Endothelial cell of hepatic sinusoid (primary cell): ENCODE measurements at regions not wholly inside any gene's neighbourhood (a gene's known extent, or its start where the extent isn't known, plus 50 kb on each side); places are given as distances from the start of the nearest gene placed in this dataset.
"Not testable (repeated sequence)": the region's sequence is repeated elsewhere in the genome, so short reads cannot be mapped to it uniquely, and the experiment has no call there.

Experiments used
- in situ Hi-C: cut with HindIII; loops from 2 replicates; pipeline ENCODE4 v1.10.0; 2017; ENCODE audit warnings: low sequenced_read_pairs

DNA sequence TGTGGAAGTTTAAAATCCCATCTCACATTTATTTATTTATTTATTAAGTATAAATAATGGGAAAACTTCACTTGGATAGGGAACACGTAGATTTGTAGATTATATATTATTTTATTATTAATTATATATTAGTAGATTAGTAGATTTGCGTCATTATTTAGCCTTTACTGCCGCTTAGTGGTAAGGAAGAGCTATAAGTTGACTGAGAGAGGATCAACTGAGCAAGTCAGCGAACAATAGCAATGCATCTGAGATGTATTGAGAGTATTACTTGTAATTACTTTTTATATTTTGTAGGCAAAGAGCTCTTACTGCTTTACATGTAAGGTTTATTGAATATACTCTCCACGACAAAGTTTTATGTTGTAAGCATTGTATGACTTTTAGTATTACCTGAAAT lies 244.5 kb upstream of the ANKRD30A start:
- in situ Hi-C loops, result no loop called here

DNA sequence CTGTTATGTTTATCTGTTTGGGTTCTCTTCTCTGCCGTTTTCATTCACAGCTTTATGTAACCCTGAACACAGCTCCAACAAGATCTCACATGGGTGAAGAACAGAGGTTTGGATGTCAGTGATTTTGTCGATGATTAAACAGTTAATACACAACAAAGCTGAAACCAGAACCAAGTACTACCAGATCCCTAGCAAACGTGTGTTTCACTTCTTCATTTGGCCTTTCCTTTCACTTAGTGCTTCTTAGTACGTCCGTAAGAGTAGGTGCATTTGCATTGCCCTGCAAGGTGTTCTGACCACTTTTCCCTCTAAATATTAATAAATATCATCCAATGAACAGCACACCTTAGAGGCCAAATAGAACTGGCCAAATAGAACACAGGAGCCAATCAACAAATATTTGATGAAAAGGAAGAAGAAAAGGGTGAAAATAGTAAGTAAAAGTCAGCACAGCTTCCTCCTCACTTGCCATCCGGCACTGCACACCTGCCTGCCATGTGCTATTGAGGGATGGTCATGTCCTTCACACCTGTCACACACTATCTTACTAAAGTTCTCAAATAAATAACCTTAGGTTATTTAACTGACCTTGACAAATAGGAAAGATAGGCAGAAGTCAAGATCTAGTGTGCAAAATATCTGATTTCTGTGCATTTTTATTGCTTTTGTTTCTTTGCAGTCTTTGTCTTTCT lies 252.6 kb upstream of the ANKRD30A start:
- in situ Hi-C loops, result no loop called here

DNA sequence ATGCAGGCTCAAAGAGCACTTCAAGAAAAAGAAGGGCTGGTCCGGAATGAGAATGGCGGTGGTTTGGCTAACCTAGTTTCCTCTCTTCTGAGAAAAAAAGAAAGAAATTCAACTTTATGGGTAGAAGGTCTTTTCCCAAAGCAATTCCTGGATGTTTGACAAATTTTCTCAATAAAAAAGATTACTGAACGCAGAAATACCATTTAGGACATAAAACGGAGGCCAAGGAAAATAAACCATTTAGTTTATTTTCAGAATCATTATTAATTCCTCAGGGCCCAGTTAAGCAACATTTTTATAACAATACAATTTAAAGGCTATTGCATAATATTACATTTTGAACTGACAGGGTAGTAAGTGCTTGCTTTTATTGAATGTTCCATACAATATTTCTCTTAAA lies 284.6 kb upstream of the ANKRD30A start:
- in situ Hi-C loops, result no loop called here

DNA sequence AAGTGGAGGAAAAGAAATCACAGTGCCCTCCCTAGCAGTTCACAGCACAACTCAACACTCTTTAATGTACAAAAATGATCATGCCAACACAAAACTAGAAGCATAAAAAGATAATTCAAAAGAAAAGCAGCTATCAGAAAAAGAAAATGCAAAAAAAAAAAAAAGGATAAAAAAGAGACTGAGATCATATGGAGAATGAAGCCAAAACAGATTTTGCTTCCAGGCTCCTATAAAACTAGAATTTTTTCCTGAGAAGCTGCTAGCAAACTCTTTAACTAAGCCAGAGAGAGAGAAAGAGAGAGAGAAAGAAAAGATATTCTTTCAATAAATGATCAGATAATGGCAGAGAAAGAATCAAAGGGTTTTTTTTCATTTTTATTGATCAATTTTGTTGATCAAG lies 288.0 kb upstream of the ANKRD30A start:
- in situ Hi-C loops, result no loop called here

DNA sequence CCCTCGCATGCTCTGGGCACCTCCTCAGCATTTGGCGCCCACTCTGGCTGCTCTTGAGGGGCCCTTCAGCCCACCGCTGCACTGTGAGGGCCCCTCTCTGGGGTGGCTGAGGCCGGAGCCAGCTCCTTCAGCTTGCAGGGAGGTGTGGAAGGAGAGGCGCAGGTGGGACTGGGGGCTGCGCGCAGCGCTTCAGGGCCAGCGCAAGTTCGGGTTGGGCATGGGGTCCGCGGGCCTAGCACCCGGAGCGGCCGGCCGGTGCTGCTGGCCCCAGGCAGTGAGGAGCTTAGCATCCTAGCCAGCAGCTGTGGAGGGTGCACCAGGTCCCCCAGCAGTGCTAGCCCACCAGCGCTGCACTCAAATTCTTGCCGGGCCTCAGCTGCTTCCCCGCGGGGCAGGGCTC lies 305.6 kb upstream of the ANKRD30A start:
- in situ Hi-C loops, result no loop called here

DNA sequence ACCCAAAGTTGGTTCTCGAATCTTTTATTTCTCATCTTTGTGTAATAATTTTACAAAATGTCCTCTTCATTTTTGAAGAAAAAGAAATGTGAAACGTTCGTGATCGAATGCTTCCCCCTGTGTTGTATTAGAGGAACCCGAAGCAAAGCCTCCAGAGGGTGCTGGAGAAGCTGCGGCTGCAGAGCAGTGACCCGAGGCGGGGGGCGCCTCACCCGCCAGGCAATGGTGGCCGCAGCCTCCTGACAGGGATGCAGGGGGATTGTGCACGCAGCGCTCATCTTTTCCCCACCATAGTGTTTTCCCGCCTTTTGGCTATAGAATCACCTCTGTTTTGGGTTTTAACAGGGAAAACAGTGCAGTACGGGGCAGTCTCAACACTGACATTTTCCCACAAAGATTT lies 307.5 kb upstream of the ANKRD30A start:
- in situ Hi-C loops, result no loop called here

DNA sequence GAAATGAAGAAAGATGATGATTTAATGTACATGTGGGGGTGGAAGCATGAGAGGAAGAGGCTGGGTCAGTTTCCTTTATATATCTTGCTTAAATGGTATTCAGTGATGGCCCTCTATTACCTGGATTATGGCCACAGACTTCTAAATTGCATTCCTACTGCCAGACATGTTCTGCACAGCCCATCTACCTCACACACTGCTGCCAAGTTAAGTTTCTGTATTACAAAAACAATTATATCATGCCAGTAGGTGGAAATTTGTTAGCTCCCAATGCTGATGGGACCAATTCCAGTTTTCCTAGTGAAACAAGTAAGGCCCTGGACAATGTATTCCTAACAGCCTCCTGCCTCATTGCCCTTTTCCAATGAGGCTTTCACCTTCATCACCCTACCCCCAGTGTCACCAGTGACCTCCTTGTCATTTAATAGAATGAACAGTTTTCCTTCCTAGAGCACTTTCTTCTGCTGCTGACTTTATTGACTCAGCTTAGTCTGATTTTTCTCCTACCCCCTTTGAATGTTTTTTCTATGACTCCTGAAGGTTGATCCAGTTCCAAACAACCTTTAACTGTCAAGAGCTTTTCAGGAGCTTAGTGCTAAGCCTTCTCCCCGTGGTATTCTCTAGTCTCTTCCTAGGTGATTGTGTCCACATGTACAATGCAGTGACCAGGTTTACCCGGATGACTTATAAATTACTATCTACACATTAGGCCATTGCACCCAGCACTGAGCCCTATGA lies 316.6 kb upstream of the ANKRD30A start:
- in situ Hi-C loops, result no loop called here

DNA sequence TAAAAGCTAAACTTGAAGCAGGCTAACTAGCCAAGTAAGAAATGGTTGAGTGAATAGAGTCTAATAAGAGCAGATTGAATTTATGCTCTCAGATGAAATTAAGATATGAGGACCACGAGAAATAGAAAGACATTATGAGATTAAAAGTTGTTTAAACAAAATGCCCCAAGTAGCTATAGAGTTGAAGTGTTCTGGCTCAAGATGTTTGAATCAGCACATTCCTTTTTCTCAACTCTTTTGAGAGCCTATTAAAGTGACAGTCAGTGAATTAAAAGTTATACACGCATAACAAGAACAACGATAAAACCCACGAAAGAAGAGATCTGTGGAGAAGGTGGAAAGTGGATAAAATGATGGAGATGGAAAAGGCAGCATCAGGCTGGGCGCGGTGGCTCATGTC lies 322.2 kb upstream of the ANKRD30A start:
- in situ Hi-C loops, result no loop called here

DNA sequence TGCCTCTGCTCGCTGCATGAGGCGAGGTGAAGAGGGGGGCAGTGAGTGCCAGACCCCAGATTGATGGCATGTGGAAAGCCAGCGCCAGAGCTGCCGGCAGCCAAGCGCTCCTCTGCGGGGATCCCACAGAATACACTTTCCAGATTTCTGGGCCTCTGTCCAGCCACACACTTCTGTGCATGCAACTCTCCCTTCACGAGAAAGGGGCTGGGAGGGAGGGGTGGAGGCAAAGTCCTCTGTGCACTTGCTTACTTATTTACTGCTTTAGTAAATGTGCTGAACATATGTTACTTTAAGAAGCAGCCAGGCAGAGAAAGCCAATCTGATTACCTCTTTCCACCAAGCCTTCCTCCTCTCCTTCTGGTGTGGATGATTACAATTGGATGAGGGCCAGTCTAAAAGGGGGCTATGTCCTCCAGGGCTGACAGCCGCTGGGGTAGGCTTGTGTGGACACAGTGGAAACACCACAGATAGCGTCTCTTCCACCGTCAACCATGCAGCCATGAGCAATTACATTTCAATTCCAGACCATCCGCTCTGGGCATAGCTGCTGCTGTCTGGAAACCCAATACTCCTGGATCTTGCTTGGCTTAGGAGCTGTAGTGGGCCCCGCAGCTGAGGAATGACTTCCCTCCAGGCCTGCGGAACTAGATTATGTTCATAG lies 322.8 kb upstream of the ANKRD30A start:
- in situ Hi-C loops, result no loop called here

DNA sequence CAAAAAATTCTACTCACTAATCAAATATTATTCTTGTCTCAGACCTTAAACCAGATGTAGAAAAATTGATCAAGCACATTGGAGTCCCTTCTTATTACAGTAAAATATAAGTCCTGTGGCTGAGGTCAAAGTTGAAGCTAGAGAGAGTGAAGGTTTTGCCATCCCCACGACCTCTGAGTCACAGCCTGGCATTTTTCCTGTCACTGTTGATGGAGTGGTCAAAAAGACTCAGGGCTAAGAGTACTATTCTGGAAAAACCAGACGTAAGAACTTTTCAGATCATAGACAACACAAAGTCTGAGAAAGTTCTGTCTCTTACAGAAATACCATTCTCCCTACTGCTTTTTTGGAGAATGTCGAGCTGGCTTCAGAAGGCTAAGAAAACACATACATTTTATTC lies 323.7 kb upstream of the ANKRD30A start:
- in situ Hi-C loops, result no loop called here

DNA sequence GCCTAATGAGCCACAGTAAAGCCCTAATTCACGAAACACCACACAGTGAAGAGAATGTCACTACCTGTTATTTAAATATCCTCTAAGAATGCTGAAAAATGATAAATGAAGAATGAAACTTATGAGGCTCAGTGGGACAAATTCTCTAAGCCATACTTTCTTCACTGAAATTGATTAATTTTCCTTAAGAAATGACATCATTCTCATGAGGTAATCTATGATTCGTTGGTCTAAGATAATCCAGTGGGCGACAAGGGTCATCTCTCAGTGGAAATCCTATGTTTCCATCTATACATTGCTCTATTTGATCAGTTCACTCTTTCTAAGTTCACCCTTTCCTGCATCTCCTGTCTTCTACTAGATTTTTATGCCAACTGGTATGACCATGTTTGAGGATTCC lies 330.4 kb upstream of the ANKRD30A start:
- in situ Hi-C loops, result no loop called here

DNA sequence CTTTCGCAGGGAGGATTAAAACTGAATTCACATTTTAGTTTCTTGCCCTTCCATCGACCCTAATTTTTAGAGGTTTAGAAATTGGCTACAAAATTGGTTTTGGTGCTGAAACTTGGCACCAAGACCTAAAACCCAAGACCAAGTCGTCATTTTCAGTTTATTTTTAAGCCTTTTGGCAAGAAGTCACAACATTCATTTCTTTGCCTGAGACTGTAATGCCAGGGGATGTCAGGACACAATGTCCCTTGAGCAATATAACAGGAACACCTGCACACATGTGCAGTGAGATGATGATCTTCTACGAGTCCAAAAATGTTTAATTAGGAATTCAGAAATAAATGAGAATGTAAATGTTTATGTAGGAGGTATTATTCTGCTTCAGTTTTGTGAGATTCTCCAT lies 335.4 kb upstream of the ANKRD30A start:
- in situ Hi-C loops, result no loop called here

DNA sequence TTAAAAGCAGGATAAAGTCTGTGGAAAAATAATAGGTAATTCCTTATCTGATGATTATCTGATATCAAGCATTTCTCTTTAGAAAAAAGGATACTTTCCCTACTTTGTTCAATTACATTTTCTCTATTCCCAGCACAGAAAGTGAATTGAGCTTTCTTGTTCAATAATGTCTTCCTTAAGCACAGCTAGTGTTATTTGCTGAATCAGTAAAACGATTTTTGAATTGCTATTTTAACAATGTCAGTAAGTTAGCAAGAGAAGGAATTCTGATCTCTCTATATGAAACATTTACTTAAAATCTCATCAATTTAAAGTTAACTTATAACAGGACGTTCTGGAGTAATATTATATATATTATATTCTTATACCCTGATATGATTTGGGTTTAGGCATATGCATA lies 337.2 kb upstream of the ANKRD30A start:
- in situ Hi-C loops, result no loop called here

DNA sequence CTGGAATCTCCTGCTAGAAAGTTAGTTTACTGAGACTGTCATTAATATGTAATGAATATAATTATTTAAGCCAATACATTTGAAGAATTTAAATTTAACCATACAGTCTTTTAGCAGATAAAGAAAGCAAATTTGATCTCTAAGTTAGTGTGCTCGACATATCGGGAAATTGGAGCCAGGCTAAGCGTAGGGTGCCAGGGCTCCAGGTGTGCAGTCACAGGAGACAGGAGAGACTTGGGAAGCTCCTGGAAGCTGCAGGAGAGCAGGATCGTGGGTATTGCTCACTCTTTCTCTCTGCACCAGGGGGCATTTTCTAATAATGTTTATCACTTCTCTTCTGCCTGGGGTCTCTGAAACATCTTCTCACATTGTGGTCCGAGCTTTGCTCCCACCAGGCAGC lies 342.0 kb upstream of the ANKRD30A start:
- in situ Hi-C loops, result no loop called here

DNA sequence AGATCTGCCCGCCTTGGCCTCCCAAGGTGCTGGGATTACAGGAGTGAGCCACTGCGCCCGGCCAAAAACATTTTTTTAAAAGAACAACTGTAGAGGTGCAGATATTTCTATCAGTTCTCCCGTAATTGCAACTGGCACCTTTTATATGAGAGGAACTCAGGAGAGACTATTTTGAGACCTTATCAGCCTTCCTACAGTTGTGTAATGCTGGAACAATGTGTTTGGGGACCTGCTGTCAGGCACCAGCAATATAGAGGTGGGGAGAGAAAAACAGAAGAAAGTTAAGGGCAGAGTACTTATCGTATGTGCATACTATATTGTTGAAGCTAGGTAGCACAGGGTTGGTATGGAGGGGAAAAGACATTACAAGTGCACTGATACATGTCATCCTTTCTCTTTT lies 343.8 kb upstream of the ANKRD30A start:
- in situ Hi-C loops, result no loop called here

DNA sequence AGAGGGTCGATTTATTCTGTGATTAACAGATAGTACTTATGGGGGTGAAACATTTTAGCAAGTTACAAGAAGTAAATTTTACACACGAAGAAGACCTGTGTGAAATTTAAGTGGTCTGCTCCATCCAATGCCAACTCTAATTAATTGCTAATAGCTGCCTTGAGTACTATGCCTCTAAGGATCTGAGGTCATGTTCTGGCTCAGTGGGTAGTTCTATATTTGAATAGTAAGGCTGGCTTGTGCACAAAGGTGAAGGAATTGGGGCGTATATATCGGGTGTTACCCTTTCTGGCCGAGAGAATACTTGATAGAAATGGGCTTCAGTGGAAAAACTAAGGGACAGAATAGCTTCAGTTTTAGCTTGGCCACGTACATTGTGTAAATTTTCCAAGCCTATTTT lies 345.2 kb upstream of the ANKRD30A start:
- in situ Hi-C loops, result no loop called here

DNA sequence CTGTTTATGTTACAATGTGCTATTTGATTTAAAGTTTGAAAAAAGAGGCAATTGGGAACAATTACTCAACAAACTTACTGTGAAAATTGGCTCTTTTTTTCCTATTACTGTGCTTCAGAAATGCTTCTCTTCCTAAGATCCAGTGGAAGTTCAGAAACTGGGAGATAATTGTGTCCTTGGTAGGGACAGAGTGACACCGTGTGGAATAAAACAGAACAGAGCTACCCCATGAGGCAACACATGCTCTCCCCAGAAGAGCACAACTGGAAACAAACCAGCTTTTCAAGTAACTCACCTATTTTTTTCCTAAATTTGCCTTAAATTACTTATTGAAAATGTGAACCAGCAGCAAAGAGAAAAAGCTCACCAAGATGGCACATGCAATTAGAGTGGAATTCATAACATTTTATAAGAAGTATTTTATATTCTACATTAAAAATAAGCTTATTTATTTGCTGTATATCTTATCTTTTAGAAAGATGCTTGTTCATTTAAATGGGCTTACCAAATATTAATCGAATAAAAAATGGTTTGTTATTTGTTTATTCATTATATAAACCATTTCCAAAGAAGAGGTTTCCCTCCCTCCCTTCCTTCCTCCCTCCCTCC lies 346.1 kb upstream of the ANKRD30A start:
- in situ Hi-C loops, result loop anchor here (5.0 kb wide), 1 partner anchor 1142 kb away; no protein-coding TSS in a partner anchor

DNA sequence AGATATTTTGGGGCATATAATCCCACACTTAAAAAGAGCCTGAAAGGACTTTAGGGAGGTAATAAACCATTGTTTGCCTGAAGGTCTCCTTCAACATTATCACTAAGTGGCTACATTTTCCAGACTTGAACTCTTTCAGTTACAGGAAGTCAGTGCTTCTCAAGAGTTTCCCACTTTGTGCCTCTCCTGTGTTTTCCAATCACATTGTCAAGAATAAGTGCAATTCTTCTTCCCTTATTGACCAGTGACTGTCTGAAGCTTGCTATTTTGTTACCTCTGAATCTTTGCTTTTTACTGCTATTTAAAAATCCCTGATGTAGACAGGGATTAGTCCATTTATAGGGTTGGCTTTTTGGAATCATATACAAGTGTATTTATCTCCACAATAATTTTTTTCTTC lies 346.7 kb upstream of the ANKRD30A start:
- in situ Hi-C loops, result loop anchor here (5.0 kb wide), 1 partner anchor 1141 kb away; no protein-coding TSS in a partner anchor

DNA sequence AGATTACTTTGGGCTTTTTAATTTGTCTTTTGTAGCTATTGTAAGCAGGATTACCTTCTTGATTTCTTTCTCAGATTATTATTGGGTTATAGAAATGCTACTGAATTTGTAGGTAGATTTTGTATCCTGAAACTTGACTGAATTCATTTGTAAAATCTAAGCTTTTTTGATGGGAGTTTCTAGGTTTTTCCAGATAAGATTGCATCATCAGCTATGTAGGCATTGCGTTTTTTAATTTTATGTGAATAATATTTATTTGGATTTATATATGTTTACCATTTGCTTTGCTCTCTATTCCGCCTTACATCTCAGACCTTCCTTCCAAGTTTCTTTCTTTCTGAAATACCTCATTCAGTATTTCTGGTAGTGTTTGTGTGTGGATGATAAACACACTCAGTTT lies 351.7 kb upstream of the ANKRD30A start:
- in situ Hi-C loops, result no loop called here

DNA sequence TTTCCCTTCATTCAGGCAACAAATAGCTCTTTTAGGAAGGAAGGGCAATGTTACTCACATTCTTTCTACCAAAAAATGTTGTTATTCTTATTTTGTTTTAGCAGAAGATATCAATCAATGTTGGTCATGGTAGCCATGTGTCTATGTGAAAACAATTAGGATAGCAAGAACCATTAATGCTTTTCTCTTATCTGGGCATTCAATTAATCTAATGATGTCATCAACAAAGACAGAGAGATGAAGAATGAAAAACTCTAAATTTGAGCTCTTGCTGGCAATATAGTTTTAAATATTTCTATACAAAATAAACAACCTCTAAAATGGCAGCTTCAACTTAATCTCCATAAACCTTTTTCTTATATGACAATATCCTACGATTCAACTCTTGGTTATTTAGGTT lies 353.7 kb upstream of the ANKRD30A start:
- in situ Hi-C loops, result no loop called here

DNA sequence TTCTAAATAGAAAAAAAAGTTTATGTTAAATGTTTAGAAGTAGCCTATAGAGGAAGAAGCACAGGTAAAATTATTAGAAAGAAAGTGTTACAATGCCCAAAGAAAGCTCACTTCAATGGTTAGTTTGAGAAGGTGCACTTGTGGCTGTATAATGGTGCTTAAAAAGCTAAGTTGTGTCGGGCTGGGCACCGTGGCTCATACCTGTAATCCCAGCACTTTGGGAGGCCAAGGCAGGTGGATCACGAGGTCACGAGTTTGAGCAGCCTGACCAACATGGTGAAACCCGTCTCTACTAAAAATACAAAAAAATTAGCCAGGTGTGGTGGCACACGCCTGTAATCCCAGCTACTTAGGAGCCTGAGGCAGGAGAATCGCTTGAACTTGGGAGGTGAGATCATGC lies 355.7 kb upstream of the ANKRD30A start:
- in situ Hi-C loops, result not testable (repeated sequence)

DNA sequence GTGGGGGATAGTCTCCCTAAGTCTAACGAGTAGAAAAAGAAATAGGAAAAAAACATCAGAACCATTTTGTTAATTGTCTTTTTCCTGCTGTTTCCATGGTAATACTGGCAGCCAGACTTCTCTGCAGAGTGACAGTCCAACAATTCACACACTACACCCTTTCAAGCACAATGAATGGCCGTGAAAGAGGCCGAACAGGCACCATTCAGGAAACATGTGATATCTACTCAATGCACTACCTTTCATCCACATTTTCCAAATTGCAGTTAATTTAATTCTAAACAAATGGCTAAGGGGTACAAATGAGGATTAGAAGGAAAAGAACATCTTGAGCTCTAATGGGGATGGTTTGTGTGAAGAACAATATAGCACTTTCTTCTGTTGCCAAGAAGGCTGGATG lies 358.5 kb upstream of the ANKRD30A start:
- in situ Hi-C loops, result no loop called here
